Trophoblast cell (in vitro differentiated cells and primary cell): ENCODE measurements at regions not wholly inside any gene's neighbourhood (a gene's known extent, or its start where the extent isn't known, plus 50 kb on each side); places are given as distances from the start of the nearest gene placed in this dataset.
A peak's percentile ranks its signal among the peaks of the same experiment; 100 is the strongest.

Source experiments
- DNase-seq, 2 donors: peaks; one replicate each; pipeline ENCODE4 v3.0.0-alpha.2; 2016
- H2AFZ ChIP-seq: 2 replicates; pipeline ENCODE4 v1.6.1; 2013; ENCODE audit warnings: low read length, moderate library complexity, mild to moderate bottlenecking; ENCODE audit not compliant: insufficient read depth, poor library complexity
- H2AK5ac ChIP-seq: 2 replicates; pipeline ENCODE4 v1.6.1; 2013; ENCODE audit warnings: mild to moderate bottlenecking, low read length
- H2BK120ac ChIP-seq: 2 replicates; pipeline ENCODE4 v1.6.1; 2013; ENCODE audit warnings: low read length, mild to moderate bottlenecking, moderate library complexity; ENCODE audit not compliant: insufficient read depth, poor library complexity
- H2BK12ac ChIP-seq: 2 replicates; pipeline ENCODE4 v1.6.1; 2013; ENCODE audit warnings: mild to moderate bottlenecking, low read length, moderate library complexity
- H2BK5ac ChIP-seq: 2 replicates; pipeline ENCODE4 v1.6.1; 2013; ENCODE audit warnings: low read length, low read depth, moderate library complexity, mild to moderate bottlenecking; ENCODE audit not compliant: poor library complexity
- H3K14ac ChIP-seq: 2 replicates; pipeline ENCODE4 v1.6.1; 2013; ENCODE audit warnings: mild to moderate bottlenecking, low read length
- H3K18ac ChIP-seq: 2 replicates; pipeline ENCODE4 v1.6.1; 2013; ENCODE audit warnings: mild to moderate bottlenecking, low read length
- H3K23ac ChIP-seq: 2 replicates; pipeline ENCODE4 v1.6.1; 2013; ENCODE audit warnings: low read length
- H3K27ac ChIP-seq: 2 replicates; pipeline ENCODE4 v1.5.1; 2013; ENCODE audit warnings: low read depth, mild to moderate bottlenecking, inconsistent platforms, low read length, moderate library complexity
- H3K27me3 ChIP-seq: 2 replicates; pipeline ENCODE4 v1.6.1; 2013; ENCODE audit warnings: inconsistent platforms, mild to moderate bottlenecking, low read length, moderate library complexity; ENCODE audit not compliant: insufficient read depth
- H3K36me3 ChIP-seq, 2 experiments: 1 replicate in 1 of 2; 2 replicates in 1 of 2; pipeline ENCODE4 v1.6.1; 2013; ENCODE audit warnings: low read length in 2 of 2, mild to moderate bottlenecking in 2 of 2, moderate library complexity in 1 of 2; ENCODE audit not compliant: insufficient read depth in 2 of 2, control insufficient read depth in 1 of 2
- H3K4ac ChIP-seq: 2 replicates; pipeline ENCODE4 v1.6.1; 2013; ENCODE audit warnings: low read depth, mild to moderate bottlenecking, low read length, moderate library complexity
- H3K4me1 ChIP-seq, 2 experiments: 1 replicate in 1 of 2; 2 replicates in 1 of 2; pipeline ENCODE4 v1.6.1; 2013; ENCODE audit warnings: low read length in 2 of 2, mild to moderate bottlenecking in 2 of 2, moderate library complexity in 1 of 2; ENCODE audit not compliant: insufficient read depth in 2 of 2, control insufficient read depth in 1 of 2
- H3K4me2 ChIP-seq: 2 replicates; pipeline ENCODE4 v1.6.1; 2013; ENCODE audit warnings: inconsistent platforms, mild to moderate bottlenecking, low read length, moderate library complexity
- H3K4me3 ChIP-seq: 2 replicates; pipeline ENCODE4 v1.5.1; 2013; ENCODE audit warnings: mild to moderate bottlenecking, low read depth, low read length, inconsistent platforms
- H3K79me1 ChIP-seq: one replicate; pipeline ENCODE4 v1.6.1; 2013; ENCODE audit warnings: low read length
- H3K79me2 ChIP-seq: 2 replicates; pipeline ENCODE4 v1.6.1; 2013; ENCODE audit warnings: low read length, mild to moderate bottlenecking; ENCODE audit not compliant: control insufficient read depth, insufficient read depth, poor library complexity
- H3K9ac ChIP-seq: 2 replicates; pipeline ENCODE4 v1.6.1; 2013; ENCODE audit warnings: mild to moderate bottlenecking, low read length
- H3K9me3 ChIP-seq: 2 replicates; pipeline ENCODE4 v1.6.1; 2013; ENCODE audit warnings: low read depth, mild to moderate bottlenecking, control low read depth, inconsistent platforms, low read length; ENCODE audit not compliant: insufficient read depth
- H4K12ac ChIP-seq: 2 replicates; pipeline ENCODE4 v1.6.1; 2013; ENCODE audit warnings: low read depth, mild to moderate bottlenecking, low read length, moderate library complexity
- H4K8ac ChIP-seq: 2 replicates; pipeline ENCODE4 v1.6.1; 2013; ENCODE audit warnings: low read depth, mild to moderate bottlenecking, low read length, moderate library complexity
- H4K91ac ChIP-seq: one replicate; pipeline ENCODE4 v1.6.1; 2013; ENCODE audit warnings: low read depth, mild to moderate bottlenecking, low read length, moderate library complexity
- WGBS: extraction: QIAGEN DNeasy Blood & Tissue Kit; methylation state at CpG from one replicate; pipeline ENCODE4 v1.1.7; 2013; ENCODE audit warnings: missing lambda C conversion rate; ENCODE audit not compliant: insufficient read length, insufficient coverage; ENCODE audit errors: extremely low coverage; 5-methylcytosine and 5-hydroxymethylcytosine counted together

GRCh38 chr6:92708270-92708669 is 711.1 kb downstream of the EPHA7 start:
- no peaks in the 10 kb centered on the region for H3K79me1 ChIP-seq
- no peaks in the 10 kb centered on the region for H3K4me1 ChIP-seq
- H2BK5ac ChIP-seq, result no peak overlapping the region
- no peak overlapping the region for H2BK120ac ChIP-seq
- H3K23ac ChIP-seq, result no peak overlapping the region
- H3K4me2 ChIP-seq, result no peak overlapping the region
- H3K36me3 ChIP-seq, result no peaks in the 10 kb centered on the region
- no peak overlapping the region for H3K27ac ChIP-seq
- H3K14ac ChIP-seq, result no peak overlapping the region
- H2AK5ac ChIP-seq, result no peak overlapping the region
- H3K9me3 ChIP-seq, result no peaks in the 10 kb centered on the region
- no peak overlapping the region for H2BK12ac ChIP-seq
- H3K4ac ChIP-seq, result no peak overlapping the region
- H4K8ac ChIP-seq, result no peak overlapping the region
- no peak overlapping the region for H3K4me3 ChIP-seq
- H3K27me3 ChIP-seq, result no peaks in the 10 kb centered on the region
- no peaks in the 10 kb centered on the region for H3K79me2 ChIP-seq
- no CpG with 5 or more reads among the region's 1 CpG for WGBS
- H4K91ac ChIP-seq, result no peak overlapping the region
- H3K18ac ChIP-seq, result no peak overlapping the region
- H3K9ac ChIP-seq, result no peak overlapping the region
- DNase-seq, result no peak
- no peak overlapping the region for H4K12ac ChIP-seq
- H2AFZ ChIP-seq, result no peak overlapping the region

- H4K12ac ChIP-seq, result no peak overlapping the region
- H3K79me1 ChIP-seq, result no peaks in the 10 kb centered on the region
- H3K79me2 ChIP-seq, result no peaks in the 10 kb centered on the region
- H3K4ac ChIP-seq, result no peak overlapping the region
- H3K9ac ChIP-seq, result no peak overlapping the region
- H4K91ac ChIP-seq, result no peak overlapping the region
- H3K27me3 ChIP-seq, result no peaks in the 10 kb centered on the region
- no peak overlapping the region for H3K27ac ChIP-seq
- no peak overlapping the region for H2BK5ac ChIP-seq
- no peak overlapping the region for H2AFZ ChIP-seq
- no peaks in the 10 kb centered on the region for H3K36me3 ChIP-seq
- H3K9me3 ChIP-seq, result no peaks in the 10 kb centered on the region
- H3K23ac ChIP-seq, result no peak overlapping the region
- H3K4me2 ChIP-seq, result no peak overlapping the region
- H2BK12ac ChIP-seq, result no peak overlapping the region
- no peak overlapping the region for H3K18ac ChIP-seq
- no peak overlapping the region for H2BK120ac ChIP-seq
- no peaks in the 10 kb centered on the region for H3K4me1 ChIP-seq
- H3K14ac ChIP-seq, result no peak overlapping the region
- no peak for DNase-seq
- H4K8ac ChIP-seq, result no peak overlapping the region
- H2AK5ac ChIP-seq, result no peak overlapping the region
- H3K4me3 ChIP-seq, result no peak overlapping the region
These were observed 712.4 kb downstream of the EPHA7 start for GRCh38 chr6:92706976-92707375.

- no peak overlapping the region for H4K91ac ChIP-seq
- no peak overlapping the region for H4K8ac ChIP-seq
- H3K4me1 ChIP-seq, result no peaks in the 10 kb centered on the region
- H2AK5ac ChIP-seq, result no peak overlapping the region
- H3K18ac ChIP-seq, result no peak overlapping the region
- no peak overlapping the region for H2BK5ac ChIP-seq
- no peak overlapping the region for H2BK120ac ChIP-seq
- H3K27ac ChIP-seq, result no peak overlapping the region
- no peaks in the 10 kb centered on the region for H3K79me2 ChIP-seq
- no peak overlapping the region for H3K9ac ChIP-seq
- no peak overlapping the region for H4K12ac ChIP-seq
- no peak overlapping the region for H3K14ac ChIP-seq
- no peak overlapping the region for H3K4me3 ChIP-seq
- H3K27me3 ChIP-seq, result no peaks in the 10 kb centered on the region
- no peak overlapping the region for H3K23ac ChIP-seq
- no CpG with 5 or more reads among the region's 10 CpGs for WGBS
- H3K4me2 ChIP-seq, result no peak overlapping the region
- H3K36me3 ChIP-seq, result no peaks in the 10 kb centered on the region
- H3K79me1 ChIP-seq, result no peaks in the 10 kb centered on the region
- H3K4ac ChIP-seq, result no peak overlapping the region
- H2AFZ ChIP-seq, result no peak overlapping the region
- no peak overlapping the region for H2BK12ac ChIP-seq
- peaks cover 2% of the 10 kb centered on the region for H3K9me3 ChIP-seq
- no peak for DNase-seq
These were observed 717.8 kb downstream of the EPHA7 start for GRCh38 chr6:92701425-92702096.

- H3K79me2 ChIP-seq, result no peaks in the 10 kb centered on the region
- H3K18ac ChIP-seq, result no peak overlapping the region
- no peak overlapping the region for H2BK120ac ChIP-seq
- H3K23ac ChIP-seq, result no peak overlapping the region
- H3K4me1 ChIP-seq, result no peaks in the 10 kb centered on the region
- no peaks in the 10 kb centered on the region for H3K79me1 ChIP-seq
- WGBS, result no CpG with 5 or more reads among the region's 11 CpGs
- H2BK12ac ChIP-seq, result no peak overlapping the region
- H3K36me3 ChIP-seq, result no peaks in the 10 kb centered on the region
- no peaks in the 10 kb centered on the region for H3K27me3 ChIP-seq
- no peak overlapping the region for H3K9ac ChIP-seq
- H2BK5ac ChIP-seq, result no peak overlapping the region
- H2AFZ ChIP-seq, result no peak overlapping the region
- no peak overlapping the region for H4K91ac ChIP-seq
- no peak overlapping the region for H3K27ac ChIP-seq
- no peak overlapping the region for H3K14ac ChIP-seq
- H4K8ac ChIP-seq, result no peak overlapping the region
- H4K12ac ChIP-seq, result no peak overlapping the region
- DNase-seq, result no peak
- H3K9me3 ChIP-seq, result peaks cover 2% of the 10 kb centered on the region
- peak overlapping the region; percentile 26 for H3K4me3 ChIP-seq
- H2AK5ac ChIP-seq, result no peak overlapping the region
- no peak overlapping the region for H3K4ac ChIP-seq
- no peak overlapping the region for H3K4me2 ChIP-seq
These were observed 718.9 kb downstream of the EPHA7 start for GRCh38 chr6:92700411-92700810.
